Neural crest cell (in vitro differentiated cells): ENCODE measurements at regions not wholly inside any gene's neighbourhood (a gene's known extent, or its start where the extent isn't known, plus 50 kb on each side); places are given as distances from the start of the nearest gene placed in this dataset.

ENCODE experiments used
- DNase-seq: peaks from one replicate; pipeline ENCODE4 v3.0.0; 2021; ENCODE audit warnings: low read depth, mixed read lengths, low spot score
- H3K27ac Mint-ChIP-seq: one replicate; pipeline ENCODE4 v1.8.0; 2021; ENCODE audit warnings: mild to moderate bottlenecking, mixed read lengths; ENCODE audit not compliant: unreplicated experiment
- H3K27me3 Mint-ChIP-seq: 2 replicates; pipeline ENCODE4 v1.8.0; 2021; ENCODE audit warnings: low read depth, mild to moderate bottlenecking, mixed read lengths
- H3K36me3 Mint-ChIP-seq: 2 replicates; pipeline ENCODE4 v1.8.0; 2021; ENCODE audit warnings: low read depth, mild to moderate bottlenecking, mixed read lengths
- H3K4me1 Mint-ChIP-seq: 2 replicates; pipeline ENCODE4 v1.8.0; 2021; ENCODE audit warnings: mixed read lengths
- H3K4me3 Mint-ChIP-seq: one replicate; pipeline ENCODE4 v1.8.0; 2021; ENCODE audit warnings: mild to moderate bottlenecking, mixed read lengths
- H3K9me3 Mint-ChIP-seq: 2 replicates; pipeline ENCODE4 v1.8.0; 2021; ENCODE audit warnings: mixed read lengths
- TF ChIP-seq, protein P1 (sequence below): fragments of 200-600 bp; sonication (generic); conservative IDR thresholded peaks from 2 replicates; pipeline ENCODE4 v1.5.0; 2021; ENCODE audit warnings: antibody characterized with exemption, mild to moderate bottlenecking

DNA sequence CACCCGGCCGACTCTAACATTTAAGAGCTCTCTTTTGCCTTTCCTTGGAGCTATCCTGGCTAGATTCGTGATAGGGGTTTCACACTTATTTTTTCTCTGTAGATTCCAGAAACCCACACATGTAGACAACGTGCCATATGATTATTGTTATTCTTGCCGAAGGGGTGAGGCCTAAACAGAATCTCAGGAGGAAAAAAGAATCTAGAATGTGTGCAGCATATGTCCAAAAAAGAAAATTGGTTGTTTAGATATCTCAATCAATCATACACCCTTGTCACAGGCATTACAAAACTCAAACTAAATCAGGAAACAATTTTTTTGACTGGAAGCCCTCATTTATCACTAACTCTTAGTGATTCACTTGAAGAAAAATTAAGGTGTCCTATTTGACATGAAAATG, 66.9 kb upstream of the TGM3 start:
- Mint-ChIP-seq H3K36me3 (no peaks in the 10 kb centered on the region), H3K27ac (no peak overlapping the region), H3K9me3 (no peaks in the 10 kb centered on the region), H3K27me3 (no peaks in the 10 kb centered on the region), H3K4me3 (no peak overlapping the region), H3K4me1 (peaks cover 12% of the 10 kb centered on the region)
- TF ChIP-seq, protein P1, sequence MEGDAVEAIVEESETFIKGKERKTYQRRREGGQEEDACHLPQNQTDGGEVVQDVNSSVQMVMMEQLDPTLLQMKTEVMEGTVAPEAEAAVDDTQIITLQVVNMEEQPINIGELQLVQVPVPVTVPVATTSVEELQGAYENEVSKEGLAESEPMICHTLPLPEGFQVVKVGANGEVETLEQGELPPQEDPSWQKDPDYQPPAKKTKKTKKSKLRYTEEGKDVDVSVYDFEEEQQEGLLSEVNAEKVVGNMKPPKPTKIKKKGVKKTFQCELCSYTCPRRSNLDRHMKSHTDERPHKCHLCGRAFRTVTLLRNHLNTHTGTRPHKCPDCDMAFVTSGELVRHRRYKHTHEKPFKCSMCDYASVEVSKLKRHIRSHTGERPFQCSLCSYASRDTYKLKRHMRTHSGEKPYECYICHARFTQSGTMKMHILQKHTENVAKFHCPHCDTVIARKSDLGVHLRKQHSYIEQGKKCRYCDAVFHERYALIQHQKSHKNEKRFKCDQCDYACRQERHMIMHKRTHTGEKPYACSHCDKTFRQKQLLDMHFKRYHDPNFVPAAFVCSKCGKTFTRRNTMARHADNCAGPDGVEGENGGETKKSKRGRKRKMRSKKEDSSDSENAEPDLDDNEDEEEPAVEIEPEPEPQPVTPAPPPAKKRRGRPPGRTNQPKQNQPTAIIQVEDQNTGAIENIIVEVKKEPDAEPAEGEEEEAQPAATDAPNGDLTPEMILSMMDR = no peak
- DNase-seq = no peak

DNA sequence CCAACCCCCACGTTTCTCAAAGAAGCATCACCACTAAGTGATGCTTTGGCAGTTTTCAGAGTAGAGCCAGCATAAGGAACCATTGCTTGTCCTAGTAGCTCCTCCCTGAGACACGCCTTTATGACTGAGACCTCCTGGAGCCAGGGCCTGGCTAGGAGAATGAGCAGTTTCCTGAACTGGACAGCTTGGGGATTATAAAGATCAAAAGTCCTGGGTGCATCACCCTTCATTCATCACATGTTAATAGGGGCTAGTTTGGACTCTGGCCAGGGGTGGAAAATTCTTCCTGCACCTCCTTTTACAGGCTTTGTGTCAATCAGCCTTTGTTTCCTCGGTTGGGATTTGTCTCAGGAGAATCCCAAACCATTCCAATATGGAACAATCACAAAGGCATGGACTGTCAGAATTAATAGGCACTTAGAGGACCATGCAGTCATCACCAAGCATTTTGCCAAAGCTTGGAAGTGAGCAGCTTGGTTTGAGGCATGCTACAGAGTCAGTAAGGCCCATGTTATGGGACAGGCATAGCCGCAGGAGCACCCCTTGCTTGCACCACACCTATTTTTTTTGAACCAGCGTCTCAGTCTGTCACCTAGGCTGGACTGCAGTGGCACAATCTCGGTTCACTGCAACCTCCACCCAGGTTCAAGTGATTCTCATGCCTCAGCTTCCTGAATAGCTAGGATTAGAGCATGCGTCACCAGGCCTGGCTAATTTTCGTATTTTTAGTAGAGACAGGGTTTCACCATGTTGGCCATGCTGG, 64.9 kb upstream of the TGM3 start:
- Mint-ChIP-seq H3K27ac (no peak overlapping the region), H3K4me1 (peaks cover 22% of the 10 kb centered on the region), H3K27me3 (no peaks in the 10 kb centered on the region), H3K4me3 (no peak overlapping the region), H3K9me3 (no peaks in the 10 kb centered on the region), H3K36me3 (no peaks in the 10 kb centered on the region)
- no peak for DNase-seq
- TF ChIP-seq, protein P1 = no peak

DNA sequence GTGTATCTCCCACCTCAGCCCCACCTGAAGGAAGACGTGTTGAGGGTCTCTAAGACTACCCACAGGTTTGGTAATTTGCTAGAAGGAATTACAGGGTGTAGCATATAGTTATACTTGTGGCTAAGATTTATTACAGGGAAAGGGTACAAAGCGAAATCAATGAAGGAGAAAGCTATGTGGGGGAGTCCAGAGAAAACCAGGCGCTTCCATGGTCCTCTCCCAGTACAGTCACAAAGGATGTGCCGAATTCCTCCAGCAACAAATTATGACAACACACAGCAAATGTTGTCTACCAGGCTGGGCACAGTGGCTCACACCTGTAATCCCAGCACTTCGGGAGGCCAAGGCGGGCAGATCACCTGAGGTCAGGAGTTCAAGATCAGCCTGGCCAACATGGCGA, 64.1 kb upstream of the TGM3 start:
- no peak for DNase-seq
- Mint-ChIP-seq H3K36me3 (no peaks in the 10 kb centered on the region), H3K4me1 (peaks cover 30% of the 10 kb centered on the region), H3K27ac (no peak overlapping the region), H3K9me3 (no peaks in the 10 kb centered on the region), H3K27me3 (no peaks in the 10 kb centered on the region), H3K4me3 (no peak overlapping the region)
- TF ChIP-seq, protein P1 = no peak

DNA sequence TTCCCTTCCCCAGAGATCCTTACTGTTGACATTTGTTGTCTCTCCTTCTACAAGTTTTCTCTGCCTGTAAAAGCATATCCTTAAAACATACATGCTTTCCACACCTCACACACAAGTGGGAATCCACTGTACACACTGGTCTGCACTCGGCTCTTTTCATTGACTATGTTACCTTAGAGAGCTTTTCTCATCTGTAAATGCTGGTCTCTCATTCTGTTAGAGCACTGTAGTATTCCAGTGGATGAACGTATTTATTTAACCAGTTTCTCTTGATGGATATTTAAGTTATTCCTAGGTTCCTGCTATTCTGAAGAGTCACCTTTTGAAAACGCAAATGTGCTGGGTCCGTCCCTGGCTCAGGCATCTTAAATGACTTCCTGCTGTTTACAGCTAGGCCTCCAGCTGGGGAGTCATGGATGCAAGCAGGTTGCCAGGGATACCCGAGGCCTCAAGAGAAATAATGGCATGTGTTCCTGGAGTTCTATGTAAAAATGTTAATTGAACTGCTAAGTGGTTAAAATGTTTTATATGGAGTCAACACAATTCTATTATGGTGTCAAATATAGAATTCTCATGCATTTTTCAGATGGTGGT, 61.1 kb upstream of the TGM3 start:
- Mint-ChIP-seq H3K27me3 (no peaks in the 10 kb centered on the region), H3K27ac (peak overlapping the region; percentile 8), H3K36me3 (no peaks in the 10 kb centered on the region), H3K4me3 (no peak overlapping the region), H3K9me3 (no peaks in the 10 kb centered on the region), H3K4me1 (peaks cover 40% of the 10 kb centered on the region)
- TF ChIP-seq, protein P1 = no peak
- DNase-seq = no peak

DNA sequence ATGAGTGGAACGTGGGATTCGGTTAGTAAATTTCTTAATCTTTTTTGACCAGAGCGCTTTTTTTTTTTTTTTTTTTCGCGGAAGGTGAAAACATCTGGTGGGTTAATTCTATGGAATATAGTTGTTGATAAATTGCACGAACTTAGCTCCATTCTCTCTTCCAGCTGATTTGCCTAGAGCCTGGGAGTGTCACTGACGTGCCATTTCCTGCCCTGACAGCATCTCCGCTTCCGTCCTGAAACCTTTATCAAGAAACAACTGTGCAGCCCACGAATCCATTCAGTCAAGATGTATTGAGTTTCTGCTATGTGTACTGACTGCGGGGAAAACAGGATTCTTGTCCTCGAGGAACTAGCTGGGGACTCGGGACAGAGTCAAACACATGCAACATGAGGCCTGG, 59.5 kb upstream of the TGM3 start:
- Mint-ChIP-seq H3K27ac (peak overlapping the region; percentile 68), H3K4me3 (no peak overlapping the region), H3K4me1 (peaks cover 34% of the 10 kb centered on the region), H3K36me3 (no peaks in the 10 kb centered on the region), H3K27me3 (no peaks in the 10 kb centered on the region), H3K9me3 (no peaks in the 10 kb centered on the region)
- TF ChIP-seq, protein P1 = no peak
- no peak for DNase-seq
